ENCODE measurements at regions not wholly inside any gene's neighbourhood (a gene's known extent, or its start where the extent isn't known, plus 50 kb on each side); places are given as distances from the start of the nearest gene placed in this dataset.

GRCh38 chr6:50102676-50103075 lies 52.9 kb upstream of the DEFB112 start:
- no peak for DNase-seq (ENCODE audit: low read depth in 2 of 2)

GRCh38 chr6:50110587-50110986 lies 60.9 kb upstream of the DEFB112 start:
- DNase-seq (ENCODE audit: low read depth in 2 of 2), result no peak

- no peak for DNase-seq (ENCODE audit: low read depth in 2 of 2)
Observed at GRCh38 chr6:50112981-50113857, 63.5 kb upstream of the DEFB112 start.

GRCh38 chr6:50116390-50116789 lies 66.7 kb upstream of the DEFB112 start:
- no peak for DNase-seq (ENCODE audit: low read depth in 2 of 2)

- DNase-seq (ENCODE audit: low read depth in 2 of 2), result no peak
Observed at GRCh38 chr6:50116797-50117542, 67.2 kb upstream of the DEFB112 start.

- no peak for DNase-seq (ENCODE audit: low read depth in 2 of 2)
Observed at GRCh38 chr6:50120300-50120699, 70.6 kb upstream of the DEFB112 start.

- no peak for DNase-seq (ENCODE audit: low read depth in 2 of 2)
Observed at GRCh38 chr6:50123688-50124087, 74.0 kb upstream of the DEFB112 start.

- DNase-seq (ENCODE audit: low read depth in 2 of 2), result no peak
Observed at GRCh38 chr6:50124572-50124971, 74.8 kb upstream of the DEFB112 start.

- no peak for DNase-seq (ENCODE audit: low read depth in 2 of 2)
Observed at GRCh38 chr6:50128420-50129005, 78.8 kb upstream of the DEFB112 start.

GRCh38 chr6:50135968-50136367 lies 86.2 kb upstream of the DEFB112 start:
- DNase-seq (ENCODE audit: low read depth in 2 of 2), result no peak

- DNase-seq (ENCODE audit: low read depth in 2 of 2), result no peak
Observed at GRCh38 chr6:50141100-50141499, 91.4 kb upstream of the DEFB112 start.

- no peak for DNase-seq (ENCODE audit: low read depth in 2 of 2)
Observed at GRCh38 chr6:50143011-50143719, 93.4 kb upstream of the DEFB112 start.

- DNase-seq (ENCODE audit: low read depth in 2 of 2), result no peak
Observed at GRCh38 chr6:50145125-50145524, 95.4 kb upstream of the DEFB112 start.

- no peak for DNase-seq (ENCODE audit: low read depth in 2 of 2)
Observed at GRCh38 chr6:50147371-50147770, 97.6 kb upstream of the DEFB112 start.

GRCh38 chr6:50180646-50181045 lies 130.9 kb upstream of the DEFB112 start:
- no peak for DNase-seq (ENCODE audit: low read depth in 2 of 2)

- no peak for DNase-seq (ENCODE audit: low read depth in 2 of 2)
Observed at GRCh38 chr6:50185006-50185405, 135.3 kb upstream of the DEFB112 start.

- no peak for DNase-seq (ENCODE audit: low read depth in 2 of 2)
Observed at GRCh38 chr6:50187351-50187921, 137.7 kb upstream of the DEFB112 start.

- no peak for DNase-seq (ENCODE audit: low read depth in 2 of 2)
Observed at GRCh38 chr6:50198245-50198644, 148.5 kb upstream of the DEFB112 start.

GRCh38 chr6:50202766-50203165 lies 153.0 kb upstream of the DEFB112 start:
- DNase-seq (ENCODE audit: low read depth in 2 of 2), result no peak

GRCh38 chr6:50211582-50211981 lies 161.9 kb upstream of the DEFB112 start:
- DNase-seq (ENCODE audit: low read depth in 2 of 2), result no peak

GRCh38 chr6:50213146-50213545 lies 163.4 kb upstream of the DEFB112 start:
- DNase-seq (ENCODE audit: low read depth in 2 of 2), result no peak

- no peak for DNase-seq (ENCODE audit: low read depth in 2 of 2)
Observed at GRCh38 chr6:50214937-50215336, 165.2 kb upstream of the DEFB112 start.
